ENCODE measurements at regions not wholly inside any gene's neighbourhood (a gene's known extent, or its start where the extent isn't known, plus 50 kb on each side); places are given as distances from the start of the nearest gene placed in this dataset.
"Not testable (repeated sequence)": the region's sequence is repeated elsewhere in the genome, so short reads cannot be mapped to it uniquely, and the experiment has no call there.

- Histone ChIP-seq H3K27ac (ENCODE audit: low read depth in 2 of 2, low read length in 2 of 2) (no peak overlapping the region), H3K9ac (ENCODE audit: low read depth in 1 of 2, low read length in 2 of 2) (no peak overlapping the region), H3K27me3 (ENCODE audit: control insufficient read depth in 2 of 2, insufficient read depth in 2 of 2, low read length in 2 of 2) (no peaks in the 10 kb centered on the region), H3K4me1 (ENCODE audit: control insufficient read depth in 2 of 2, insufficient read depth in 2 of 2, low read length in 2 of 2) (no peaks in the 10 kb centered on the region), H3K4me3 (ENCODE audit: low read length in 2 of 2) (no peak overlapping the region), H3K36me3 (ENCODE audit: control insufficient read depth in 2 of 2, insufficient read depth in 2 of 2, low read length in 2 of 2) (no peaks in the 10 kb centered on the region), H3K9me3 (ENCODE audit: control insufficient read depth in 2 of 2, low read length in 2 of 2) (no peaks in the 10 kb centered on the region)
Observed at GRCh38 chr11:119572481-119573424, 149.8 kb upstream of the THY1 start.

- Histone ChIP-seq H3K27ac (ENCODE audit: low read depth in 2 of 2, low read length in 2 of 2) (no peak overlapping the region), H3K4me1 (ENCODE audit: control insufficient read depth in 2 of 2, insufficient read depth in 2 of 2, low read length in 2 of 2) (no peaks in the 10 kb centered on the region), H3K27me3 (ENCODE audit: control insufficient read depth in 2 of 2, insufficient read depth in 2 of 2, low read length in 2 of 2) (no peaks in the 10 kb centered on the region), H3K9ac (ENCODE audit: low read depth in 1 of 2, low read length in 2 of 2) (no peak overlapping the region), H3K4me3 (ENCODE audit: low read length in 2 of 2) (no peak overlapping the region), H3K36me3 (ENCODE audit: control insufficient read depth in 2 of 2, insufficient read depth in 2 of 2, low read length in 2 of 2) (no peaks in the 10 kb centered on the region), H3K9me3 (ENCODE audit: control insufficient read depth in 2 of 2, low read length in 2 of 2) (no peaks in the 10 kb centered on the region)
Observed at GRCh38 chr11:119571311-119571710, 148.3 kb upstream of the THY1 start.

DNA sequence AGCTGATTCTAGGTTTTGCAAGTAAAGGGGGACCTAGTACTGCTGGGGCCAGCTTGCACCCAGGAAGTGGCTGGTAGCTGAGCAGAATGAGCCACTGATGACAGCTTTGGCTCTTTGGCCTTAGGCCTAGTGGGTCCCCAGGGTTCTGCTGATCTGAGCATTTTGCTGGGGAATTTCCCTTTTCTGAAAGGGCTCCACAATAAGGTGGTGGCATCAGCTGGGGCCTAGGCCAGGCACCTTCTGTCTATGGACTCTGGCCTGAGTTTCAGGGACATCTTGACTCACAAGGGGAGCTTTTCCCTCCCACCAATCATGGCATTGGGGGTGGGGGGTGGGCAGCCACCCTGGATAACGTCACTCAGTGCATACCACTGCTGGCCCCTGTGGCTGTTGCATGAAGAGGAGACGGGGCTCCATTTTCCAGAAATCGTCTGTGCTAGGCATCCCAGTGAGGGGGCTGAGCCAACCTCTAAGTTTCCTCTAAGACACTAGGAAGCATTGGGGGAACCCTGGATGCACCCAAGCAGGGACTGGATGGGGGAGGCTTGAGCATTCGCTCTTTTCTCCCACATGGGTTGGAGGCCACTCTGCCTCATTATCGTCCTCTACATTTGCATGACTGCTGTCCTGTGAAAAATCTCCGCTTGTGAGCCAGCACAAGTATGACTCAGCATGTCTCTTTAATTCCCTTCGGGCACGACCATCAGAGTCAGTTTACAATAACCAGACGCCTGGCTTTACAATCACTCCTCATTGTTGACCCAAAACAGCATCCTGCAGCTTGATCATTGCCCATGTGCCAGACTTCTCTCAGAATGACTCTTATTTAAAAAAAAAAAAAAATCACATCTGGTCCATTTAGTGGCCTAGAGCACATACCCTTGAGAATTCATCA is 145.0 kb upstream of the THY1 start:
- no peak overlapping the region for H3K4me3 ChIP-seq (ENCODE audit: low read length in 2 of 2)
- no peaks in the 10 kb centered on the region for H3K36me3 ChIP-seq (ENCODE audit: control insufficient read depth in 2 of 2, insufficient read depth in 2 of 2, low read length in 2 of 2)
- no peaks in the 10 kb centered on the region for H3K27me3 ChIP-seq (ENCODE audit: control insufficient read depth in 2 of 2, insufficient read depth in 2 of 2, low read length in 2 of 2)
- H3K4me1 ChIP-seq (ENCODE audit: control insufficient read depth in 2 of 2, insufficient read depth in 2 of 2, low read length in 2 of 2) = no peaks in the 10 kb centered on the region
- no peak overlapping the region for H3K27ac ChIP-seq (ENCODE audit: low read depth in 2 of 2, low read length in 2 of 2)
- H3K9ac ChIP-seq (ENCODE audit: low read depth in 1 of 2, low read length in 2 of 2) = no peak overlapping the region
- H3K9me3 ChIP-seq (ENCODE audit: control insufficient read depth in 2 of 2, low read length in 2 of 2) = no peaks in the 10 kb centered on the region

DNA sequence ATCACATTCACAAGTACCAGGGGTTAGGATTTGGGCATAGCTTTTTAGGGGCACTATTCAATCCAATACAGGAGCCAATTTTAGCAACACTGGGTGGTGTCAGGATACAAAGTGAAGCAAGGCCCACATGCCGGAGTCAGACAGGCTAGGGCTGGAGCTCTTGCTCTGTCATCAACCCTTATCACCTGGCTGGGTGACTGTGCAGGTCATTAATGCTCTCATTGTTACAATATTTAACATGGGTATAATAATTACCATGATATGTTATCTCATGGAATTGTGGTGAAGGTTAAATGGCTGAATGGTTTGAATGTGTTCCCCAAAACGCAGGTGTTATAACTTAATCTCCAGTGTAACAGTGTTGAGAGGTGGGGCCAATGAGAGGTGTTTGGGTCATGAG is 143.3 kb upstream of the THY1 start:
- no peaks in the 10 kb centered on the region for H3K9me3 ChIP-seq (ENCODE audit: control insufficient read depth in 2 of 2, low read length in 2 of 2)
- H3K4me1 ChIP-seq (ENCODE audit: control insufficient read depth in 2 of 2, insufficient read depth in 2 of 2, low read length in 2 of 2) = no peaks in the 10 kb centered on the region
- H3K27me3 ChIP-seq (ENCODE audit: control insufficient read depth in 2 of 2, insufficient read depth in 2 of 2, low read length in 2 of 2) = no peaks in the 10 kb centered on the region
- no peak overlapping the region for H3K9ac ChIP-seq (ENCODE audit: low read depth in 1 of 2, low read length in 2 of 2)
- H3K4me3 ChIP-seq (ENCODE audit: low read length in 2 of 2) = no peak overlapping the region
- H3K27ac ChIP-seq (ENCODE audit: low read depth in 2 of 2, low read length in 2 of 2) = no peak overlapping the region
- no peaks in the 10 kb centered on the region for H3K36me3 ChIP-seq (ENCODE audit: control insufficient read depth in 2 of 2, insufficient read depth in 2 of 2, low read length in 2 of 2)

- H3K9me3 ChIP-seq (ENCODE audit: control insufficient read depth in 2 of 2, low read length in 2 of 2); H3K4me3 ChIP-seq (ENCODE audit: low read length in 2 of 2); H3K4me1 ChIP-seq (ENCODE audit: control insufficient read depth in 2 of 2, insufficient read depth in 2 of 2, low read length in 2 of 2); H3K27ac ChIP-seq (ENCODE audit: low read depth in 2 of 2, low read length in 2 of 2); H3K36me3 ChIP-seq (ENCODE audit: control insufficient read depth in 2 of 2, insufficient read depth in 2 of 2, low read length in 2 of 2); H3K9ac ChIP-seq (ENCODE audit: low read depth in 1 of 2, low read length in 2 of 2); H3K27me3 ChIP-seq (ENCODE audit: control insufficient read depth in 2 of 2, insufficient read depth in 2 of 2, low read length in 2 of 2): not testable (repeated sequence)
Observed at GRCh38 chr11:119565693-119566092, 142.7 kb upstream of the THY1 start.

- H3K4me1 ChIP-seq (ENCODE audit: control insufficient read depth in 2 of 2, insufficient read depth in 2 of 2, low read length in 2 of 2) = no peaks in the 10 kb centered on the region
- H3K4me3 ChIP-seq (ENCODE audit: low read length in 2 of 2) = no peak overlapping the region
- H3K9ac ChIP-seq (ENCODE audit: low read depth in 1 of 2, low read length in 2 of 2) = no peak overlapping the region
- H3K36me3 ChIP-seq (ENCODE audit: control insufficient read depth in 2 of 2, insufficient read depth in 2 of 2, low read length in 2 of 2) = no peaks in the 10 kb centered on the region
- no peaks in the 10 kb centered on the region for H3K27me3 ChIP-seq (ENCODE audit: control insufficient read depth in 2 of 2, insufficient read depth in 2 of 2, low read length in 2 of 2)
- no peak overlapping the region for H3K27ac ChIP-seq (ENCODE audit: low read depth in 2 of 2, low read length in 2 of 2)
- no peaks in the 10 kb centered on the region for H3K9me3 ChIP-seq (ENCODE audit: control insufficient read depth in 2 of 2, low read length in 2 of 2)
Observed at GRCh38 chr11:119560961-119561360, 138.0 kb upstream of the THY1 start.

GRCh38 chr11:119560291-119560690 is 137.3 kb upstream of the THY1 start:
- H3K4me3 ChIP-seq (ENCODE audit: low read length in 2 of 2) = no peak overlapping the region
- H3K36me3 ChIP-seq (ENCODE audit: control insufficient read depth in 2 of 2, insufficient read depth in 2 of 2, low read length in 2 of 2) = no peaks in the 10 kb centered on the region
- no peak overlapping the region for H3K9ac ChIP-seq (ENCODE audit: low read depth in 1 of 2, low read length in 2 of 2)
- no peaks in the 10 kb centered on the region for H3K9me3 ChIP-seq (ENCODE audit: control insufficient read depth in 2 of 2, low read length in 2 of 2)
- H3K4me1 ChIP-seq (ENCODE audit: control insufficient read depth in 2 of 2, insufficient read depth in 2 of 2, low read length in 2 of 2) = no peaks in the 10 kb centered on the region
- no peaks in the 10 kb centered on the region for H3K27me3 ChIP-seq (ENCODE audit: control insufficient read depth in 2 of 2, insufficient read depth in 2 of 2, low read length in 2 of 2)
- H3K27ac ChIP-seq (ENCODE audit: low read depth in 2 of 2, low read length in 2 of 2) = no peak overlapping the region

- no peaks in the 10 kb centered on the region for H3K36me3 ChIP-seq (ENCODE audit: control insufficient read depth in 2 of 2, insufficient read depth in 2 of 2, low read length in 2 of 2)
- no peak overlapping the region for H3K9ac ChIP-seq (ENCODE audit: low read depth in 1 of 2, low read length in 2 of 2)
- no peaks in the 10 kb centered on the region for H3K27me3 ChIP-seq (ENCODE audit: control insufficient read depth in 2 of 2, insufficient read depth in 2 of 2, low read length in 2 of 2)
- no peaks in the 10 kb centered on the region for H3K9me3 ChIP-seq (ENCODE audit: control insufficient read depth in 2 of 2, low read length in 2 of 2)
- no peaks in the 10 kb centered on the region for H3K4me1 ChIP-seq (ENCODE audit: control insufficient read depth in 2 of 2, insufficient read depth in 2 of 2, low read length in 2 of 2)
- no peak overlapping the region for H3K27ac ChIP-seq (ENCODE audit: low read depth in 2 of 2, low read length in 2 of 2)
- H3K4me3 ChIP-seq (ENCODE audit: low read length in 2 of 2) = no peak overlapping the region
Observed at GRCh38 chr11:119552106-119552485, 129.1 kb upstream of the THY1 start.

DNA sequence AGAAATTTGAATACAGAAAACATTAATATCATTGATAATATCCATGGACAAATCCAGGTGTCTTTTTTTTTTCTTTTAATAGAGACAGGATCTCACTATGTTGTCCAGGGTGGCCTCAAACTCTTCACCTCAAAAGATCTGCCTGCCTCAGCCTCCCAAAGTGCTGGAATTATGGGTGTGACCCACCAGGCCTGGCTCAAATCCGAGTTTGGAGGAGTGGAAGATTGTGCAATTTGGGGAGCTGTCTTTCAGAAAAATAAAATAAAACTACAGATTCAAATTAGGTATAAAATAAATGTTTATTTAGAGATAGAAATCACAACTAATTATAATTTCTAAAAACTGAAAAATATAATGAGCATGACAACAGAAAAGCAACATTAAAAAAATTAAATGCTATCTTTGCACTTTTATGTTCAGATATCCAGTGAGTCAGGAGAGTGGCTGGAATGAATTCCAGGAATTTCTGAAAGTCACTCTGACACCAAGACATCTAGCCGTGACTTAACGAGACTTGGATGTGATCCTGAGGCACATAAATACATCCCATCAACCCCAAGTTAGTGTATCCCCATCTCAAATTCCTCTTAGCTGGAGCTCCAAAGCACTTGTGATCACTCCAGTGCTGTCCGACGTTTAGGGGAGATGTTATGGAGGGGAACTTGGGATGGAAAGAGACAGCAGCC is 128.6 kb upstream of the THY1 start:
- Histone ChIP-seq H3K4me1 (ENCODE audit: control insufficient read depth in 2 of 2, insufficient read depth in 2 of 2, low read length in 2 of 2) (no peaks in the 10 kb centered on the region), H3K4me3 (ENCODE audit: low read length in 2 of 2) (no peak overlapping the region)

More for the DNA sequence above, 128.6 kb upstream of the THY1 start:
- H3K27ac ChIP-seq (ENCODE audit: low read depth in 2 of 2, low read length in 2 of 2) = no peak overlapping the region
- no peaks in the 10 kb centered on the region for H3K27me3 ChIP-seq (ENCODE audit: control insufficient read depth in 2 of 2, insufficient read depth in 2 of 2, low read length in 2 of 2)
- H3K9ac ChIP-seq (ENCODE audit: low read depth in 1 of 2, low read length in 2 of 2) = no peak overlapping the region
- H3K36me3 ChIP-seq (ENCODE audit: control insufficient read depth in 2 of 2, insufficient read depth in 2 of 2, low read length in 2 of 2) = no peaks in the 10 kb centered on the region
- H3K9me3 ChIP-seq (ENCODE audit: control insufficient read depth in 2 of 2, low read length in 2 of 2) = no peaks in the 10 kb centered on the region
